CD4-positive, alpha-beta memory T cell (primary cell): ENCODE measurements at regions not wholly inside any gene's neighbourhood (a gene's known extent, or its start where the extent isn't known, plus 50 kb on each side); places are given as distances from the start of the nearest gene placed in this dataset.

ENCODE experiments used
- CTCF ChIA-PET: fragments of 350-600 bp; sonication (Branson Sonifier 250); formaldehyde crosslinking; loops from one replicate; lab custom pipeline; 2021; ENCODE audit warnings: inconsistent platforms; ENCODE audit not compliant: partially characterized antibody; lab: Charles Lee
- POLR2A ChIA-PET: fragments of 350-600 bp; sonication (Branson Sonifier 250); formaldehyde crosslinking; loops from one replicate; lab custom pipeline; 2021; ENCODE audit not compliant: partially characterized antibody; lab: Charles Lee
- DNase-seq, 5 donors: peaks; one replicate each; pipeline versions ENCODE4 v3.0.0 to v3.0.0-alpha.2; 2020 to 2022; ENCODE audit warnings: mixed read lengths in 1 of 5
- H3K27ac ChIP-seq: one replicate; pipeline ENCODE4 v1.7.0; 2013; ENCODE audit warnings: low read depth, low read length
- H3K27me3 ChIP-seq: 2 replicates; pipeline ENCODE4 v1.7.0; 2013; ENCODE audit warnings: mild to moderate bottlenecking, low read length, moderate library complexity; ENCODE audit not compliant: insufficient read depth
- H3K36me3 ChIP-seq: 2 replicates; pipeline ENCODE4 v1.7.0; 2013; ENCODE audit warnings: mild to moderate bottlenecking, low read length, moderate library complexity; ENCODE audit not compliant: insufficient read depth
- H3K4me1 ChIP-seq: 2 replicates; pipeline ENCODE4 v1.7.0; 2013; ENCODE audit warnings: mild to moderate bottlenecking, low read length, moderate library complexity; ENCODE audit not compliant: insufficient read depth
- H3K4me3 ChIP-seq, 2 donors: one replicate each; pipeline ENCODE4 v1.7.0; 2013; ENCODE audit warnings: low read length in 2 of 2, mild to moderate bottlenecking in 1 of 2
- H3K9me3 ChIP-seq, 2 donors: one replicate each; pipeline ENCODE4 v1.7.0; 2013; ENCODE audit warnings: low read length in 2 of 2, control low read depth in 1 of 2; ENCODE audit not compliant: control insufficient read depth in 1 of 2
- H3K27ac Mint-ChIP-seq, 7 donors: one replicate each; pipeline ENCODE4 v1.8.0; 2020 to 2021; ENCODE audit warnings: mixed read lengths in 7 of 7, mild to moderate bottlenecking in 6 of 7, inconsistent platforms in 3 of 7, moderate library complexity in 3 of 7
- H3K27me3 Mint-ChIP-seq, 2 donors: one replicate each; pipeline ENCODE4 v1.8.0; 2020 to 2021; ENCODE audit warnings: mixed read lengths in 2 of 2
- H3K36me3 Mint-ChIP-seq, 2 donors: one replicate each; pipeline ENCODE4 v1.8.0; 2020 to 2021; ENCODE audit warnings: mixed read lengths in 2 of 2, inconsistent platforms in 1 of 2, mild to moderate bottlenecking in 1 of 2
- H3K4me1 Mint-ChIP-seq, 4 donors: one replicate each; pipeline ENCODE4 v1.8.0; 2020 to 2021; ENCODE audit warnings: mixed read lengths in 4 of 4, mild to moderate bottlenecking in 1 of 4
- H3K4me3 Mint-ChIP-seq, 8 donors: one replicate each; pipeline ENCODE4 v1.8.0; 2020 to 2021; ENCODE audit warnings: mixed read lengths in 8 of 8, mild to moderate bottlenecking in 7 of 8, moderate library complexity in 6 of 8, inconsistent platforms in 3 of 8
- H3K9me3 Mint-ChIP-seq, 8 donors: one replicate each; pipeline ENCODE4 v1.8.0; 2020 to 2021; ENCODE audit warnings: mixed read lengths in 8 of 8, mild to moderate bottlenecking in 5 of 8, inconsistent platforms in 3 of 8, moderate library complexity in 1 of 8
- intact Hi-C: fragments of 100-400 bp; cut with micrococcal nuclease; formaldehyde crosslinking; loops from one replicate; pipeline ENCODE4 v1.15.1; 2023

- H3K9me3 Mint-ChIP-seq: peaks cover 0 to 2% (median 0%) of the 10 kb centered on the region in 8 donors
- DNase-seq: no peak
- H3K4me3 Mint-ChIP-seq: no peak overlapping the region
- H3K27me3 ChIP-seq: no peaks in the 10 kb centered on the region
- H3K27me3 Mint-ChIP-seq: no peaks in the 10 kb centered on the region
- no peaks in the 10 kb centered on the region for H3K4me1 Mint-ChIP-seq
- ChIA-PET POLR2A (no interaction called here), CTCF (no interaction called here)
- H3K4me3 ChIP-seq: no peak overlapping the region
- intact Hi-C loops: no loop called here
- H3K27ac ChIP-seq: no peak overlapping the region
- no peak overlapping the region for H3K27ac Mint-ChIP-seq
- no peaks in the 10 kb centered on the region for H3K36me3 ChIP-seq
- H3K9me3 ChIP-seq: no peaks in the 10 kb centered on the region
- H3K4me1 ChIP-seq: no peaks in the 10 kb centered on the region
- no peaks in the 10 kb centered on the region for H3K36me3 Mint-ChIP-seq
Measured at GRCh38 chrX:149365552-149365951, 139.6 kb downstream of the IDS start.

GRCh38 chrX:149365061-149365460, 140.0 kb downstream of the IDS start:
- intact Hi-C loops: no loop called here
- Histone ChIP-seq H3K4me3 (no peak overlapping the region), H3K27me3 (no peaks in the 10 kb centered on the region), H3K4me1 (no peaks in the 10 kb centered on the region), H3K27ac (no peak overlapping the region), H3K36me3 (no peaks in the 10 kb centered on the region), H3K9me3 (no peaks in the 10 kb centered on the region)
- Mint-ChIP-seq H3K9me3 (peaks cover 0 to 3% (median 0%) of the 10 kb centered on the region in 8 donors), H3K4me3 (no peak overlapping the region), H3K36me3 (no peaks in the 10 kb centered on the region), H3K27me3 (no peaks in the 10 kb centered on the region), H3K27ac (no peak overlapping the region), H3K4me1 (no peaks in the 10 kb centered on the region)
- CTCF ChIA-PET: no interaction called here
- POLR2A ChIA-PET: no interaction called here
- no peak for DNase-seq

DNA sequence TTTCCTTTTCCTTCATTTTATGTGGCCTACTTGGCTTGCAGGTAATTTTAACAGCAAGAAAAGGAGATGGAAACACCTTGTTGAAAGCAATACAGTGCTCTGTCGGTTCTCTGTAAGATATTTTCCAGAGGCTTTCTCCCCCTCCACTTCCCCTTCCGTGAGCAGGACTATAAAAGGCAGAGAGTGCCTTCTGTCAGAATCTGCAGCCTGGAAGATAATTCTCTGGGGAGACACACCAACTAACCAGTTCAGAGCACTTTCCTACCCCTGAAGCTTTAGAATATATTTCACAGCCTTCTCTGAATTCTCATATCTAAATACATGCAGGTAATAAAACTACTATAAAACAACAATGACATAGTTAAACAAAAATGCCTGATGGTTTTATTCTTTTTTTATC, 141.1 kb downstream of the IDS start:
- no peak overlapping the region for H3K27ac Mint-ChIP-seq
- no peaks in the 10 kb centered on the region for H3K27me3 Mint-ChIP-seq
- ChIA-PET CTCF (no interaction called here), POLR2A (no interaction called here)
- Histone ChIP-seq H3K27ac (no peak overlapping the region), H3K4me3 (no peak overlapping the region), H3K36me3 (no peaks in the 10 kb centered on the region), H3K4me1 (no peaks in the 10 kb centered on the region), H3K27me3 (no peaks in the 10 kb centered on the region), H3K9me3 (no peaks in the 10 kb centered on the region)
- no peak for DNase-seq
- no peaks in the 10 kb centered on the region for H3K36me3 Mint-ChIP-seq
- no peaks in the 10 kb centered on the region for H3K4me1 Mint-ChIP-seq
- peaks cover 0 to 3% (median 0%) of the 10 kb centered on the region in 8 donors for H3K9me3 Mint-ChIP-seq
- no peak overlapping the region for H3K4me3 Mint-ChIP-seq
- intact Hi-C loops: no loop called here

- Histone ChIP-seq H3K27me3 (no peaks in the 10 kb centered on the region), H3K9me3 (no peaks in the 10 kb centered on the region), H3K27ac (no peak overlapping the region), H3K4me3 (no peak overlapping the region), H3K36me3 (no peaks in the 10 kb centered on the region), H3K4me1 (no peaks in the 10 kb centered on the region)
- no peaks in the 10 kb centered on the region for H3K4me1 Mint-ChIP-seq
- no peak overlapping the region for H3K27ac Mint-ChIP-seq
- POLR2A ChIA-PET: no interaction called here
- no peak for DNase-seq
- H3K4me3 Mint-ChIP-seq: no peak overlapping the region
- H3K9me3 Mint-ChIP-seq: peaks cover 0 to 4% (median 0%) of the 10 kb centered on the region in 8 donors
- CTCF ChIA-PET: no interaction called here
- intact Hi-C loops: no loop called here
- no peaks in the 10 kb centered on the region for H3K27me3 Mint-ChIP-seq
- no peaks in the 10 kb centered on the region for H3K36me3 Mint-ChIP-seq
Measured at GRCh38 chrX:149346306-149346705, 158.8 kb downstream of the IDS start.

GRCh38 chrX:149322316-149322715, 182.8 kb downstream of the IDS start:
- Histone ChIP-seq H3K36me3 (no peaks in the 10 kb centered on the region), H3K4me1 (no peaks in the 10 kb centered on the region), H3K4me3 (no peak overlapping the region), H3K27ac (no peak overlapping the region), H3K9me3 (no peaks in the 10 kb centered on the region), H3K27me3 (no peaks in the 10 kb centered on the region)
- no peak overlapping the region for H3K27ac Mint-ChIP-seq
- H3K9me3 Mint-ChIP-seq: no peaks in the 10 kb centered on the region
- H3K4me1 Mint-ChIP-seq: no peaks in the 10 kb centered on the region
- peaks cover 0 to 2% of the 10 kb centered on the region in 2 donors for H3K27me3 Mint-ChIP-seq
- no peak overlapping the region for H3K4me3 Mint-ChIP-seq
- no peaks in the 10 kb centered on the region for H3K36me3 Mint-ChIP-seq
- DNase-seq: no peak
- POLR2A ChIA-PET: no interaction called here
- CTCF ChIA-PET: no interaction called here
- intact Hi-C loops: no loop called here

DNA sequence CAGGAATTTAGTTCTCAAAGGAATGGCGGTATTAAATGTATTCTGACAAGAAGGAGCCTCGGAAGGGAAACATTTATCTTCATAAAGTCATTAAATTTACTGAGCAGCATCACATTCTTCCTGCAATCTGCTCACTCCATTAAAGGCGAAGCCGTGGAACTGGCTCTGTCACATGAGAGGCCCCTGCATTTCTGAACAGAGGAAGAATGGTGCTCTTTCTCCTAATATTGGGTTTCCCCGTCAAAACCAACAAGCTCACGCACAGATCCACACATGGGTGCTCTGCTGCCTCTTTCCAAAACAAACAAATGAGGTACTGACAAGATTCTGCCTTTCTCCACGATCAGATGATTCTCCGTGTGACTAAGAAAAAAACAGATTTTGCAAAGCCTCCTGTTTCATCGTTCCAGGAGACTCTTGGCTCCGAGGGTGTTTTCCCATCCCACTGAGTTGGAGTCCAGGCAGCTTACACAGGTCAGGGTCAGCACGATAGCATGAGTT, 191.2 kb downstream of the IDS start:
- Mint-ChIP-seq H3K9me3 (no peaks in the 10 kb centered on the region), H3K27me3 (peaks cover 1 to 2% of the 10 kb centered on the region in 2 donors), H3K4me1 (no peaks in the 10 kb centered on the region), H3K4me3 (no peak overlapping the region), H3K27ac (no peak overlapping the region), H3K36me3 (no peaks in the 10 kb centered on the region)
- Histone ChIP-seq H3K27ac (no peak overlapping the region), H3K27me3 (no peaks in the 10 kb centered on the region), H3K4me3 (no peak overlapping the region), H3K9me3 (no peaks in the 10 kb centered on the region), H3K36me3 (no peaks in the 10 kb centered on the region), H3K4me1 (no peaks in the 10 kb centered on the region)
- no peak for DNase-seq
- ChIA-PET CTCF (no interaction called here), POLR2A (no interaction called here)
- intact Hi-C loops: no loop called here

GRCh38 chrX:149312988-149313387, 192.1 kb downstream of the IDS start:
- Histone ChIP-seq H3K4me1 (no peaks in the 10 kb centered on the region), H3K27me3 (no peaks in the 10 kb centered on the region), H3K4me3 (no peak overlapping the region), H3K36me3 (no peaks in the 10 kb centered on the region), H3K27ac (no peak overlapping the region), H3K9me3 (no peaks in the 10 kb centered on the region)
- intact Hi-C loops: no loop called here
- Mint-ChIP-seq H3K27ac (no peak overlapping the region), H3K9me3 (peaks cover 0 to under 1% (median 0%) of the 10 kb centered on the region in 8 donors), H3K27me3 (peaks cover 1 to 2% of the 10 kb centered on the region in 2 donors), H3K4me1 (no peaks in the 10 kb centered on the region), H3K4me3 (no peak overlapping the region), H3K36me3 (no peaks in the 10 kb centered on the region)
- ChIA-PET POLR2A (no interaction called here), CTCF (no interaction called here)
- DNase-seq: no peak

DNA sequence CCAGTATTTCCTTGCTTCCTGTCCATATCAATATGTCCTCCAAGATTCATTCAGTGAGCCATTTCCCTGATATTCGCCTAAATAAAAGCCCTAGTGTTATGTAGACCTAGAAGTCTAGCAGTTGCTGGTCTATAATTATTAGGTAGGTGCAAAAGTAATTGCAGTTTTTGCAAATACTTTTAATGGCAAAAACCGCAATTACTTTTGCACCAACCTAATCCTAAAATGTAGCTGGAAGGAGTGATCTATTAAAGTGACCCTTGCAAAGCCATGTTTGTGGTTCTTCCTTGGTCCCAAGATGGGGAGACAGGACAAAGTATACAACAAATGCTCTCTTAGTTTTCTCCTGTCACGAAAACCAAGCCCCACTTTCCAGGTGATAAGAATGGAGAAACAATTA, 193.0 kb downstream of the IDS start:
- peaks cover 1 to 2% of the 10 kb centered on the region in 2 donors for H3K27me3 Mint-ChIP-seq
- H3K9me3 Mint-ChIP-seq: peaks cover 0 to 2% (median 0%) of the 10 kb centered on the region in 8 donors
- Histone ChIP-seq H3K27me3 (no peaks in the 10 kb centered on the region), H3K4me1 (no peaks in the 10 kb centered on the region), H3K27ac (no peak overlapping the region), H3K4me3 (no peak overlapping the region), H3K36me3 (no peaks in the 10 kb centered on the region), H3K9me3 (no peaks in the 10 kb centered on the region)
- H3K27ac Mint-ChIP-seq: no peak overlapping the region
- no peaks in the 10 kb centered on the region for H3K36me3 Mint-ChIP-seq
- intact Hi-C loops: no loop called here
- ChIA-PET CTCF (no interaction called here), POLR2A (no interaction called here)
- H3K4me3 Mint-ChIP-seq: no peak overlapping the region
- H3K4me1 Mint-ChIP-seq: no peaks in the 10 kb centered on the region
- DNase-seq: no peak
